Ascending aorta (tissue), 2 donors: ENCODE measurements at regions not wholly inside any gene's neighbourhood (a gene's known extent, or its start where the extent isn't known, plus 50 kb on each side); places are given as distances from the start of the nearest gene placed in this dataset.

Experiments
- DNase-seq, 2 donors: peaks; one replicate each; pipeline ENCODE4 v3.0.0-alpha.2; 2019; ENCODE audit warnings: low spot score in 2 of 2
- H3K27ac ChIP-seq, 2 donors: fragments of 200-600 bp; sonication (generic); one replicate each; pipeline ENCODE4 v1.5.1; 2016 to 2017; ENCODE audit warnings: mild to moderate bottlenecking in 1 of 2
- H3K27me3 ChIP-seq: fragments of 200-600 bp; sonication (generic); one replicate; pipeline ENCODE4 v1.5.1; 2017
- H3K36me3 ChIP-seq, 2 donors: fragments of 200-600 bp; sonication (generic); one replicate each; pipeline ENCODE4 v1.5.1; 2016
- H3K4me1 ChIP-seq, 2 donors: fragments of 200-600 bp; sonication (generic); one replicate each; pipeline ENCODE4 v1.5.1; 2016 to 2017; ENCODE audit warnings: mild to moderate bottlenecking in 1 of 2
- H3K4me3 ChIP-seq, 2 donors: fragments of 200-600 bp; sonication (generic); one replicate each; pipeline ENCODE4 v1.5.1; 2016 to 2017; ENCODE audit warnings: mild to moderate bottlenecking in 1 of 2
- H3K9me3 ChIP-seq, 2 donors: fragments of 200-600 bp; sonication (generic); one replicate each; pipeline ENCODE4 v1.5.1; 2016
- intact Hi-C: fragments of 100-400 bp; cut with DNase I; formaldehyde crosslinking; loops from one replicate; pipeline ENCODE4 v1.15.1; 2023
- TF ChIP-seq, protein P1 (sequence below), 3 experiments: fragments of 200-600 bp in 2 of 3; fragments of 450-650 bp in 1 of 3; sonication (generic) in 2 of 3; IDR thresholded peaks; one replicate each; pipeline ENCODE4 v1.5.1; 2016 to 2019; ENCODE audit warnings: antibody characterized with exemption in 3 of 3, mild to moderate bottlenecking in 1 of 3, moderate library complexity in 1 of 3

- TF ChIP-seq, protein P1, sequence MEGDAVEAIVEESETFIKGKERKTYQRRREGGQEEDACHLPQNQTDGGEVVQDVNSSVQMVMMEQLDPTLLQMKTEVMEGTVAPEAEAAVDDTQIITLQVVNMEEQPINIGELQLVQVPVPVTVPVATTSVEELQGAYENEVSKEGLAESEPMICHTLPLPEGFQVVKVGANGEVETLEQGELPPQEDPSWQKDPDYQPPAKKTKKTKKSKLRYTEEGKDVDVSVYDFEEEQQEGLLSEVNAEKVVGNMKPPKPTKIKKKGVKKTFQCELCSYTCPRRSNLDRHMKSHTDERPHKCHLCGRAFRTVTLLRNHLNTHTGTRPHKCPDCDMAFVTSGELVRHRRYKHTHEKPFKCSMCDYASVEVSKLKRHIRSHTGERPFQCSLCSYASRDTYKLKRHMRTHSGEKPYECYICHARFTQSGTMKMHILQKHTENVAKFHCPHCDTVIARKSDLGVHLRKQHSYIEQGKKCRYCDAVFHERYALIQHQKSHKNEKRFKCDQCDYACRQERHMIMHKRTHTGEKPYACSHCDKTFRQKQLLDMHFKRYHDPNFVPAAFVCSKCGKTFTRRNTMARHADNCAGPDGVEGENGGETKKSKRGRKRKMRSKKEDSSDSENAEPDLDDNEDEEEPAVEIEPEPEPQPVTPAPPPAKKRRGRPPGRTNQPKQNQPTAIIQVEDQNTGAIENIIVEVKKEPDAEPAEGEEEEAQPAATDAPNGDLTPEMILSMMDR (IDR thresholded peaks at IDR 0.05): no peak
- intact Hi-C loops: no loop called here
- Histone ChIP-seq H3K36me3 (no peaks in the 10 kb centered on the region), H3K4me3 (no peak overlapping the region), H3K4me1 (no peaks in the 10 kb centered on the region), H3K9me3 (no peaks in the 10 kb centered on the region), H3K27me3 (no peaks in the 10 kb centered on the region), H3K27ac (no peak overlapping the region)
- DNase-seq: no peak
These were observed 278.1 kb upstream of the PLSCR5 start for GRCh38 chr3:146883288-146883687.

- Histone ChIP-seq H3K27ac (no peak overlapping the region), H3K4me1 (no peaks in the 10 kb centered on the region), H3K36me3 (no peaks in the 10 kb centered on the region), H3K4me3 (no peak overlapping the region), H3K9me3 (no peaks in the 10 kb centered on the region), H3K27me3 (no peaks in the 10 kb centered on the region)
- TF ChIP-seq, protein P1 (IDR thresholded peaks at IDR 0.05): no peak
- intact Hi-C loops: no loop called here
- no peak for DNase-seq
These were observed 277.0 kb upstream of the PLSCR5 start for GRCh38 chr3:146881966-146882760.

DNA sequence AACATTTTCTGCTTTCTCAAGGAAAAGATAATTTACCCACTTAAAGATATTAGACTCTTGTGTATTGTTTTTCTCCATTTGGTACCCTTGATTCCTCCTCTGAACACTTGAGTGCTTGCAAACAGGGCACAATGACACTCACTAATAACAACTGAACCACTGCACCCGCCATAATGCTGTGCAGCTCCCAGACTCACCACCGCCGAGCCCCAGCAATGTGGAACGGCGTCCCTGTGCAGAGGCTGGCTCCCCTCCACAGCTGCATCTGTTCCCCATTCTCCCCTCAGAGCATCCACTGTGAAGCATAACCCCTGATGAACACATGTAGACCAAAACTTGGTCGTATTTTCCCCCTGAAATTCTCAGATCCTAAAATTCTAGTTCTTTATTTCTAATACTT, 276.2 kb upstream of the PLSCR5 start:
- Histone ChIP-seq H3K4me3 (no peak overlapping the region), H3K4me1 (no peaks in the 10 kb centered on the region), H3K9me3 (no peaks in the 10 kb centered on the region), H3K36me3 (no peaks in the 10 kb centered on the region), H3K27ac (no peak overlapping the region), H3K27me3 (no peaks in the 10 kb centered on the region)
- TF ChIP-seq, protein P1 (IDR thresholded peaks at IDR 0.05): no peak
- DNase-seq: no peak
- intact Hi-C loops: no loop called here

DNA sequence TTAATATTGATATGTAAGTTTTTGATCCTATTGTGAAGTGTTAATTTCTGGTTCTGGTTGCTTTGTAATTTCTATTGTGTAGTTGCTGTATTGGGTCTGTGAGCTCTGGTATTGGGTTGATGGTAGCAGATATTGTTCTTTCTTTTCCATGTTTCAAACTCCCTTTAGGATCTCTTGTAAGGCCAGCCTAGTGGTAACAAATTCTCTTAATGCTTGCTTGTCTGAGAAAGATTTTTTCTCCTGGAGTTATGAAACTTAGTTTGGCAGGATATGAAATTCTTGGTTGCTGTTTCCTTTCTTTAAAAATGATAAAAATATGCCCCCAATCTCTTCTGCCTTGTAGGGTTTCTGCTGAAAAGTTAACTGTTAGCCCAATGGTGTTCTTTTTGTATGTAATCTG, 268.6 kb upstream of the PLSCR5 start:
- intact Hi-C loops: no loop called here
- Histone ChIP-seq H3K27me3 (no peaks in the 10 kb centered on the region), H3K36me3 (no peaks in the 10 kb centered on the region), H3K4me3 (no peak overlapping the region), H3K27ac (no peak overlapping the region), H3K4me1 (no peaks in the 10 kb centered on the region), H3K9me3 (peaks cover 0 to 20% of the 10 kb centered on the region in 2 donors)
- no peak for DNase-seq
- TF ChIP-seq, protein P1 (IDR thresholded peaks at IDR 0.05): no peak

- no peak for DNase-seq
- Histone ChIP-seq H3K4me3 (no peak overlapping the region), H3K27me3 (no peaks in the 10 kb centered on the region), H3K9me3 (no peaks in the 10 kb centered on the region), H3K4me1 (no peaks in the 10 kb centered on the region), H3K36me3 (no peaks in the 10 kb centered on the region), H3K27ac (no peak overlapping the region)
- intact Hi-C loops: loop anchor here (10.0 kb wide), 1 partner anchor 860 kb away; no protein-coding TSS in a partner anchor
- TF ChIP-seq, protein P1 (IDR thresholded peaks at IDR 0.05): no peak
These were observed 260.1 kb upstream of the PLSCR5 start for GRCh38 chr3:146865175-146865755.
